Right kidney (tissue), 1 donor: ENCODE measurements at regions not wholly inside any gene's neighbourhood (a gene's known extent, or its start where the extent isn't known, plus 50 kb on each side); places are given as distances from the start of the nearest gene placed in this dataset.
"Not testable (repeated sequence)": the region's sequence is repeated elsewhere in the genome, so short reads cannot be mapped to it uniquely, and the experiment has no call there.

ENCODE experiments used
- DNase-seq: peaks from one replicate; pipeline ENCODE4 v3.0.0-alpha.2; 2016

DNA sequence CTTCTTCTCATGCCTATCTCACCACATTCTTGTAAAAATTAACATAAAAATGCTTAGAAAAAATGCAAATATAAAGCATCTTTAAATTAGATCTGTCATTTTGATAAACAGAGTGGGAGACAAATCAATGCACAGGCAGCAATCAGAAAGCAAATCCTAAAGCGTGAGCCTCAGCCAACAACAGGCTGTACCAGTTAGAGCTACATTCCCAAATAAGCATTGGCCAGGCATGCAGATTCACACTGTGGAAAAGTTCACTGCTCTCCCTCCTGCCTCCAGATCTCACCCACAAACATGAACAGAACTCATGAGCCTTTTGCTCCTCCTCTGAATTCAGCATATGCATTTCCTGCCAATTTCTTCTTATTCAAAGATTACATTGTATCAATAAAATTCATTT lies 115.2 kb upstream of the FAT3 start:
- no peak for DNase-seq

DNA sequence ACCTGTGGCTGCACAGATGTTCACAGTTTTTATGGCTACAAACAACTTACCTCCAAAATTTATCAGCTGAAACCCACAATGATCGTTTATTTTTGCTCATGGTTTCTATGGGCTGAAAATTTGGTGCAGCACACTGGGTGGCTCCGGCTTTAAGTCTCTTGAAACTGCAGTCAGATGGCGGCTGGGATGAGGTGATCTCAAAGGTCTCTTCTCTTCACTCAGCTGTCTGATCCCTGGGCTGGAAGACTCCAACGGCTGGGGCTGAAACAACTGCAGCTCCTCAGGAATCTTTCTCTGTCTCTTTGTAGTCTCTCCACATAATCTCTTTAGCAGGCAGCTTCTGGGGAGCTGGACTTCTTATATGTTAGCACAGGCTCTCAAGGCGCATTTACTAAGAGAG lies 117.3 kb upstream of the FAT3 start:
- no peak for DNase-seq

DNA sequence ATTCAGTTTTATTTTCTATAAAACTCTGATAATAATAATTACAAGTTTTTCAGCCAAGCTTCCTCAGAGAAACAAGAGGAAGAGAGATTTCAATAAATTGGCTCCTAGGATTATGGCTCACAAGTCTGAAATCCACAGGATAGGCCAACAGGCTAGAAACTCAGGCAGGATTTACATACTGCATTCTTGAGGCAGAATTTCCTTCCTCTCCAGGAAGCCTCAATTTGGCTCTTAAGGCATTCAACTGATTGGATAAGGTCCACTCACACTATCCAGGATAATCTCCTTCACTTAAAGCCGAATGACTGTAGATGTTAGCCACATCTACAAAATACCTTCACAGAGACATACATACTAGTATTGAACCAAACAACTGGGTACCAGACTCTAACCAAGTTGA lies 120.3 kb upstream of the FAT3 start:
- no peak for DNase-seq

DNA sequence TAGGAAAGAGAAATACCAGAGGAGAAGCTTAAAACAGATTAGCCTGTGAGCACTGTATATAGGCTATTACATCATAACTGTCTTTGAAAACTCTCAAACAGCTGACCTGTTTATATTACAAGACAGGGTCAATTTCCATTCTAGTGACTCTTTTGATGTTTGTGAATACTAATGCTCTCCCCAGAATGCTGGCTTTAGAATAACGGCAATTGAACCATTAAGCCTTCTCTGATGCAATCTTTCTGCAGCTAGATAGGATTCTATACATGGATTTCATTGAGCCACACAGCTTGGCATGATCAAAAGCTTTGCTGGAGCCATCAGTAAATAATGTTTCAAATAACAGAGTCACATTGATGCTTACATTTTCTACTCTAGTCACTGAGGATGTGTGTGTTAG lies 122.7 kb upstream of the FAT3 start:
- DNase-seq, result no peak

DNA sequence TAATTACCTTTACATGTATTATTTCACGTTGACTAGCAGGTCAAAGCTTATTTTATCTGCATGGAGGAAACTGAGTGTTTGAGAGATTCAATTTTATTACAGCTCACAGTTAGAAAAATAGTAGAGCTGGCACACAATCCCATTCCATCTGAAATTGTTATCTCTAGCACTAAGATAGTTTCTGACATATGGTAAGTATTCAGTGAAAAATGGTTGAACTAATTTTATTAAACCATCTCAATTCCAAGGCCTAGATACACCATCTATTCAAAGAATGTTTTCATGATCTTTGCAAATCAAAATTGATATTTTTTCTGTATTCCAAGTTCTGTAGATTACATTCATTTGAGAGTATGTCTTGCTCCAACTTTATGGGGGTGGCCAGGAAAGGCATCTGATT lies 125.4 kb upstream of the FAT3 start:
- no peak for DNase-seq

DNA sequence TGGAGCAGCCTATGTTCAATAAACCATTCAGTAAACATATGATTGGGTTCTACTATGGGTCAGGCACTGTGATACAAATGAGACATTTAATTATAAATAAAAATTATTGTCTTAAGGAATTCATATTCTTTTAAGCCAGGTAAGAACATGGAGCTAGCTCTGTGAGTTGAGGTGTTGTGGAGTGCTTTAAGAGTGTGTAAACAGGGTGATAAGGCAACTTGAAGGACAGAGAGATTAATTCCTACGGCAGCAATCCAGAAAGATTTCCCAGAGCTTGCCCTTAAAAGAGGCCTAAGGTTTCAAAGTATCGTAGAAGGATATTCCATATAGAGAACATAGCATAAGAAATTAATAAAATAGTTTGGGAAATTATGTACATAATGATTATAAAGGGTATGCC lies 126.4 kb upstream of the FAT3 start:
- DNase-seq, result no peak

DNA sequence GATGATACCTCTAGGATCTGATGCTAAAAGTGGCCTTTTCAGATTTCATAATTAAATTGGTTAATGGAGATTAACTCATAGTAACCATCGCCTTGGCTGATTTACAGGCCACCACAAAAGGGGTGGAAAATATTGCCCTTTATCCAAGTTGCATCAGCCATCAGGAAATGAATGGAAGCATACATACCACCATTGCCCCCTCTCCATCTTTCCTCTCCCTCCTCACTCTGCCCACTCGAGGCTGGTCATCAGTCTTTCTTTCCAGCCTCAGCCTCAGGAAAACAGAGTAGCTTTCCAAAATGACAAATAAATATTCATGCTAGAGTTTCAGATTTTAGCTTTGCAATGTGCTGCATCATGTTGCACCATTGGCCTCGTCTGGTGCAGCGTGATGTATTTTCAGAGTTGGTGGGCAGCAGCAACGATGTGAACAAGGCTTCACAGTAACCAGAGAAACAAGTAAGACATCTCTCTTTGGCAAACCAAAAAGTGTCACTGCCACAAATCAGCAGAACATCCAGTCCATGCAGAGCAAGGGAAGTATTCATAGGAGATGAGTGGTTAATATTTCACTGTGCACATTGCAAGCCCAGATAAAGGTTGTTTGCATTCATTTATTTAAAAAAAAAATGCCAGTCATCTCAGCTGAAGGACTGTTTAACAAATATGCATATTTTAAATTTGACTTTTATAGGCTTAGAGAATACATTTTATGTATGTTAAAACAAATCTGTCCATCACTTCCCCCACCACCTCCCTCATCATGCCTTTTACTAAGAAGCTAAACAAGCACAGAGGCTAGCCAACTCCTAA lies 136.7 kb upstream of the FAT3 start:
- DNase-seq, result no peak

DNA sequence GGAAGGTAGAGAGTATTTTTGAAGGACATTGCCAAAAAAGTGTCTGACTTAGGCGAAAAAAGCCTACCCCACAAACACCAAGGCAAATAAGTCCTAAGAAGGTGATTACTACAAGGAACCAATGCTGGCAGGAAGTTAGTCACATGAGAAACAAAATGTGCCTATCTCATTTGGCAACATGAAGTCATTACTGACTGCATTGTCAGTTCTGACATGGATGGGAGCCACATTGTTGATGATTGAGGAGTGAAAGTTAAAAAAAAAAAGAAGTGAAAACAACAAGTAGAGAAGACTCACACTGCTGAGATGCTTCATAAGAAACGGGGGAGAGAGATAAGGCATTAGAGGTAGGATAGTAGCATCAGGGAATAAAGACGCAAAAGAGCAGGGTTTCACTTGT lies 141.5 kb upstream of the FAT3 start:
- no peak for DNase-seq

DNA sequence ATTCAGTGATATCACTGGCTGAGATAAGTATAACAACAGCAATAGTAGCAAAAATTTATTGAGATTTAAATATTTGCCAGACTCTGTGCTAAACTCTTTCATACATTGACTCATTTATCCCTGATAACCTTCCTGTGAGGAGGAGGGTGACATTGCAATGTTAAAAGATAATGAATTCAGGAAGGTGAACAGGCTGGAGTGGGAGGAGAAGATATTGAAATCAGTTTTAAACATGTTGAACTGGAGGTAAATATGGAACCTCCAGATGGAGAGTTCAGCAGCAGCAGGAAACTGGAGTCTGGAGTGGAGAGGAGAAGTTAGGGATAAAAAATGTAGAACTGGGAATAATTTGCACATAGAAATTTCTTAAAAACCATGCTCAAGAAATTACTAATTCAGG lies 142.0 kb upstream of the FAT3 start:
- no peak for DNase-seq

DNA sequence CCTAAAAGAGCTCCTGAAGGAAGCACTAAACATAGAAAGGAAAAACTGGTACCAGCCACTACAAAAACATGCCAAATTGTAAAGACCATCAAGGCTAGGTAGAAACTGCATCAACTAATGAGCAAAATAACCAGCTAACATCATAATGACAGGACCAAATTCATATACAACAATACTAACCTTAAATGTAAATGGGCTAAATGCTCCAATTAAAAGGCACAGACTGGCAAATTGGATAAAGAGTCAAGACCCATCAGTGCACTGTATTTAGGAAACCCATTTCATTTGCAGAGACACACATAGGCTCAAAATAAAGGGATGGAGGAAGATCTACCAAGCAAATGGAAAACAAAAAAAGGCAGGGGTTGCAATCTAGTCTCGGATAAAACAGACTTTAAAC lies 150.1 kb upstream of the FAT3 start:
- not testable (repeated sequence) for DNase-seq

DNA sequence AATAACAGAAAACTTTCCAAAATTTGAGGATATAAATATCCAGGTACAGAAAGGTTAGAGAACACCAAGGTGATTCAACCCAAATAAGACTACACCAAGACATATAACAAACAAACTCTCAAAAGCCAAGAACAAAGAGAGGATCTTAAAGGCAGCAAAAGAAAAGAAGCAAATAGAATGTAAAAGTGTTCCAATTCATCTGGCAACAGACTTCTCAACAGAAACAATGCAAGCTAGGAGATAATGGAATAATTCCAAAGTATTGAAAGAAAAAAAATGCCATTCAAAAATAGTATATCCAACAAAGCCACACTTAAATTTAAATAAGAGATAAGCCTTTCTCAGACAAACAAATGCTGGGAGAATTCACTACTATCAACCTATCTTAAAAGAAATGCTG lies 153.0 kb upstream of the FAT3 start:
- DNase-seq, result no peak

DNA sequence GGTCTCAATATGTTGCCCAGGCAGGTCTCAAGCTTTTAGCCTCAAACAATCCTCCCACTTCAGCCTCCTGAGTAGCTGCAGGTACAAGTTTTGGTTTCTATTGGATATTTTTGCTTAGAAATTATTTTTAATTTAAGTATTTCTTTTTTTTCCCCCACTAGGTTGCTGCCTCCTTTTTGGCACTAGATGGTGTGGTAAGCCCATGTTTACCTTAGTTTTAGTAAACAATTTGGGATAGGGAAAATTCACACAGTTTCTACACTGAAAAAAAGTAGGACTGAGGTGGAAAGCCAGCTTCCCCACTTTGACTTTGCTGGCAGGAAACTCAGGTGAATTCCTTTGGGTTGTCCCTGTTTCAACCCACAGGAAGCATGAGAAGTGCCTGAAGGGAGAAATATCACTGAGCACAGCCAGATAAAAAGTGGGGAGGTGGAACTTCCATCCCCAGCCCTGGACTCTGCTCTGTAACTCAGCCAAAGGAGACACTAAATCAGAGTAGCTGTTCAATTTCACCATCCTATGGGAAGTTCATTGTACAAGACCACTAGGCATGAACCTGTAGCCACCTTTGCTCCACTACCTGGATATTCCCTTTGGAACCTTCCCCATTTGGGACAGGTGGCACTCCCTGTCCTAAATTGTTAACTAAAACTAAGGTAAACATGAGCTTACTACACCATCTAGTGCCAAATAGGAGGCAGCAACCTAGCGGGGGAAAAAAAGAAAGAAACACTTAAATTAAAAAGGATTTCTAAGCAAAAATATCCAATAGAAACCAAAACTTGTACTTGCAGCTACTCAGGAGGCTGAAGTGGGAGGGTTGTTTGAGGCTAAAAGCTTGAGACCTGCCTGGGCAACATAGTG lies 154.4 kb upstream of the FAT3 start:
- no peak for DNase-seq

DNA sequence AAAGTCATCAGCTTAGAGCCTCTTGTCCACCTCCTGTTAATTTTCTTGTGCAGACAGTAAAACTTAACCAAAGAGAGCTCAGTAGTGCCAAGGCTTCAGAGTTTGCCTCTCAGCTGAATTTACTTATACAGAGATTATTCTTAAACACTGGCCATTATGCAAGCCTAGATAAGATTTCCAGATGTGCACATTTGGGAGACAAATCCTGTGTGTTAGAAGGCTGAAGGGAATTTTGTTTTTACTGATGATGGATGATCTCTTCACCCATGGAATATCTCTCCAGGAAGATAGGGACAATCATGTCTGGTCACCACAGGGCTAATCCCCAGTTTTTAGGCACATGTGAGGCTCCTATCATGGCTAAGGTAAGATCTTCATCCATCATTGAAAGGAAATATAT lies 157.6 kb upstream of the FAT3 start:
- no peak for DNase-seq

DNA sequence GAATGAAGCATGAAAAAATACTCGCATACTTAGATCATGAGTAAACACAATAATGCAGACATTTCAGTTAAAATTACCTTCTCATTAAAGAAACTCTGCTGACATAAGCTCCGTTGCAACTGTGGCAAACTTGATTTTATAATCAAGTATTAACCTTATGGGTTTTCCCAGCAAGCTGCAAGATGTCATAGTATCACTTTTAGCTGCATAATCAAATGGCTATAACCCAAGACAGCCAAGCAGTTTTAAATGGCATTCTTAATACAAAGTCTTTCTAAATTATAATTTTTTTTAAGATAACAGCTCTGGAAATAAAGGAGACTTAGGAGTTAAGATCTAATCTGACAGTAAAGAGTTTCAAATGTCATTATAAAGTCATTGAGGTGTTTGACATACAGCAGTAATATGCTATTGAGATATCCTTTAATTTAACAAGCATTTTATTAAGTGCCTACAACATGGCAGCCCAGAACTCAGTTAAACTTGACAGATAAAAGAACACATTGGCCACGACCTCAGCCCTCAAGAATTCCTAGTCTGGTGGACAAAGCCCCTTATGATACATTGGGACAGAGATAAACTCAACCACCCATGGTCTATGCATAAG lies 163.1 kb upstream of the FAT3 start:
- no peak for DNase-seq

DNA sequence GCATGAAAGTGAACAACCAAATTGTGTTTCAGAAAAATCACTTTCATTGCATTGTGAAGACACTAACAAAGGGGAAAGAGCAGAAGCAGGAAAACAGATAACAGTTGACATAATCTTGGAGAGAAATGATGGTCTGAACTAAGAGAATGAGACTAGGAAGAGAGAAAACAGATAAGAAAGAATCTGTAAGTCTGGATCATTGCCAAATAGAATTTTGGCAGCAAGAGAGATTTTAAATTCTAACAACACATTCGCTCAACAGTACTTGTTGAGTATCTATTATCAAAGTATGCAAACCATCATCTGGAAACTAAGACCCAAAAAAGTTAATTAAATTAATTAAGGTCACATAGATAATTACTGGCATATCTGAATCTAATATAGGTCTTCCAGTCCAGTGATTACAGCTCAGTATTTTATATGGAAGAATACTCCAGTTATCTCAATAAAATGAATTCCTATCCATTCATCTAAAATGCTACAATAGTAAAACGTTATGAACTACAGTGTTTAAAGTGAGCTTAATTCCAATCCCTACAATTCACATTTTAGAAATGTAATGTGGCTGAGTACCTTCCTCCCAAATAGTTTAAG lies 166.7 kb upstream of the FAT3 start:
- DNase-seq, result no peak

DNA sequence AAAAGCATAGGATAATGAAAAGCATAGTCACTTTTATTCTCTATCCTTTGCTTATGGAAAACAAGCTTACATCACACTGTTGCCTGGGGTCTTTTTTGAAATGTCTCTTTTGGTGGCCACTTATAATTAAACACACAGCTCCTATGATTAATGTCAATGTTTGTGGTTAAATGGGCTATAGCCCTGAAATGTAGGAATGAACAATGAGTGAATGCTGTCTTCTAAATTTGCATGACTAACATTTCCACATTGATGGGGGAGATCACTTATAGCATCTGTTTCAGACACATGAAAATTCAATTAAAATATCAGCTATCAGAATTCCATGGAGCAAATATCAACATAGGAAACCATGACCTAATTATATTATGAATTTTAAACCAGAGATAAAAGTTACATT lies 171.4 kb upstream of the FAT3 start:
- DNase-seq, result no peak

DNA sequence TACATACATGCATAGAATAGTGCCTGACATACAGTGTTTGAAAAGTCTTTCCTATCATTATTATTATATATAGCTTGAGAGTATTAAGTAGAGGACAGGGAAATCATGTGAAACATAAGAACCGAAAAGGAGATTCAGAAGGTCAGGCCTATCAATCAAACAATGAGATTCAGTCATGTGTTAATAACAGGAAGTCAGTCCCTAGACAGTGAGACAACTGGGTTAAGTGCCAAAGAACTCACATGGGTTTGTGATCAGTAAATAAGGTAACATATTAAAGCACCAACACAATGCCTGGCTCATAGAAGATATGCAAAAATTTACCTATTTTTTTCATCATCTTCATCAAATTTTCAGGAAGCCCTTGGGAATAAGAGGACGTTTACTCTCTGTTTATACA lies 174.3 kb upstream of the FAT3 start:
- no peak for DNase-seq

DNA sequence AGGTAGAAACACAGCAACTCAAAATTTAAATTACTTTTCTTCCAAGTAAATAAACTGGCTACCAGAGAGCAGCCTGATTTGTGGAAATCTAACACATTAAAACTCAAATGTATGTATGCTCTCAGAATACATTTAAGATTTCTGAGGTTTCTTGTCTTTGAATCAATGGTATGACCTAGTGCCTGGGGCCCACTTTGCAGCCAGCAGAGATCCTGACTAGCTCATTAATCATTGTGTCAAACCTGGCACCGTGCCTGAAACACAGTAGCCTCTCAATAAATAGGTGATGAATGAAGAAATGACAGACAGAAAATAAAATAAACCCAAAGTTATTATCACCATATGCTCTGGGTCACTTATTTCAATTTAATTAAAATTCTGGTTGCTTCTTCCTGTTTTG lies 176.2 kb upstream of the FAT3 start:
- DNase-seq, result no peak

DNA sequence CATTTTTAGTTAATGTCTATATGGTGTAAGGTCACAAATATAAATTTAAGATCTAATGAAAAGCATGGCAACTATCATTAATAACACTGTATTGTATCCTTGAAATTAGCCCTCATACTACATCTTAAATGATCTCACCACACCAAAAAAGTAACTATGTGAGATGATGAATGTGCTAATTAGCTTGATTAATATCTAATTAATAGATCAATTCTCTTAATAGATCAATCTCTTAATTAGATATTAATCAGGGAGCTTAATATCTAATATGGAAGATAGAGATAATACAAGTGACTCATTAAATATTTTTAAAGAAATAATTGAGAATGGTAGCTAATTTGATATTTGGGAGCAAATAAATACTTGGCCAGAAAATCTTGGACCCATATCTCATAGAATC lies 178.5 kb upstream of the FAT3 start:
- DNase-seq, result no peak

DNA sequence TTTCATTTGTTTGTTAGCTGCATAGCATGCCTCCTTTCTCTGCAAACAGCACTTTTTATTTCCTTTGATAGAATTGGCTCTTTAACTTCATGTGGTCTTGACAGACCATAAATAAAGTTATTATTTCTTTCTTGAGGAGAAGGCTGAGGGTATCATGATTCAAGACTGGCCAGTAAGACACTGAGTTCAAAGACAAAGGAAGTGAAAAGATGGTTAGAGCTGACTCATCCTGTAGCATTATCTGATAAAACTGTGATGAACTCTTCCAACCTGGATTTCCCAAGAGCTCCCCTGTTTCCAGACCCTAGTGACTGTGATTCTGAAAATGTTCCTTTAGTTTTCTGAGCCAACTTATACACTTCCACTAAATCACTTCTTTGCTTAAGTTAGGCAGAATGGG lies 179.3 kb upstream of the FAT3 start:
- no peak for DNase-seq

DNA sequence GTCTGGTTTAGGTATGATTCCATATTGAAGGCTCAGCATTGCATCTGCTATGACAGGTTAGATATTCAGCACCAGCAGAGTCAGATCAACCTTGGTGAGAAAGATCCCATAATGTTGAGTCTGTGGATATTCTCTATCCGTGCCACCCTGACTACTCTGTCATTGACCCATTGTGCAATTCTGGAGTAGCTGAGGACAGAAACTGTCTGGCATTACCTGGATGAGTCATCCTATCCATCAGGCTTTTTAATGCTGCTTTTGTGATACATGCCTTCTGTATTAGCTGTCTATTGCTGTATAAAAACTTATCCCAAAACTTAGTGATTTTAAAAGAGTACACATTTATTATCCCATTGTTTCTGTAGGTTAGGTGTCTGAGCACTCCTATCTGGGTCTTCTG lies 189.1 kb upstream of the FAT3 start:
- DNase-seq, result no peak

DNA sequence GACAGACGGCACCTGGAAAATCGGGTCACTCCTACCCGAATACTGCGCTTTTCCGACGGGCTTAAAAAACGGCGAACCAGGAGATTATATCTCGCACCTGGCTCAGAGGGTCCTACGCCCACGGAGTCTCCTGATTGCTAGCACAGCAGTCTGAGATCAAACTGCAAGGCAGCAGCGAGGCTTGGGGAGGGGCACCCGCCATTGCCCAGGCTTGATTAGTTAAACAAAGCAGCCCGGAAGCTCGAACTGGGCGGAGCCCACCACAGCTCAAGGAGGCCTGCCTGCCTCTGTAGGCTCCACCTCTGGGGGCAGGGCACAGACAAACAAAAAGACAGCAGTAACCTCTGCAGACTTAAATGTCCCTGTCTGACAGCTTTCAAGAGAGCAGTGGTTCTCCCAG lies 197.5 kb upstream of the FAT3 start:
- DNase-seq, result not testable (repeated sequence)

DNA sequence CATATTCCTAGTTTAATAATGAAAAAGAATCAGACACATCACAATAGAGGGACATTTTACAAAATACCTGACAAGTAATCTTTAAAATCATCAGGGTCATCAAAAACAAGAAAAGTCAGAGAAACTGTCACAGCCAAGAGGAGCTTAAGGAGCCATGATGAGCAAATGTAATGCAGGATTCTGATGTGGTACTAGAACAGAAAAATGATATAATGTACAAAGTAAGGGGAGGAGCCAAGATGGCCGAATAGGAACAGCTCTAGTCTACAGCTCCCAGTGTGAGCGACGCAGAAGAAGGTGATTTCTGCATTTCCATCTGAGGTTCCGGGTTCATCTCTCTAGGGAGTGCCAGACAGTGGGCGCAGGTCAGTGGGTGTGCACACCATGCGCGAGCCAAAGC lies 198.0 kb upstream of the FAT3 start:
- DNase-seq, result no peak
